GM23248 (cell line): ENCODE measurements at regions not wholly inside any gene's neighbourhood (a gene's known extent, or its start where the extent isn't known, plus 50 kb on each side); places are given as distances from the start of the nearest gene placed in this dataset.

ENCODE experiments used
- EZH2 ChIP-seq: fragments of 200-600 bp; sonication (generic); IDR thresholded peaks from 2 replicates; pipeline ENCODE4 v1.6.1; 2018; ENCODE audit warnings: antibody characterized with exemption, mild to moderate bottlenecking; ENCODE audit not compliant: insufficient read depth, poor library complexity, severe bottlenecking
- EZH2phosphoT487 ChIP-seq: fragments of 200-600 bp; sonication (generic); IDR thresholded peaks from 2 replicates; pipeline ENCODE4 v1.6.1; 2018; ENCODE audit warnings: antibody characterized with exemption, moderate library complexity, mild to moderate bottlenecking, low read depth; ENCODE audit not compliant: insufficient read depth

- TF ChIP-seq EZH2: no peak
- no peak for TF ChIP-seq EZH2phosphoT487
Observed at GRCh38 chr18:73943763-73944162, 203.9 kb downstream of the FBXO15 start.
